GM18502 (cell line): ENCODE measurements at regions not wholly inside any gene's neighbourhood (a gene's known extent, or its start where the extent isn't known, plus 50 kb on each side); places are given as distances from the start of the nearest gene placed in this dataset.

Experiments used
- ATAC-seq: cut with Tn5 transposase; IDR thresholded peaks from one replicate; pipeline ENCODE4 v1.9.1; 2021; ENCODE audit warnings: mild to moderate bottlenecking; ENCODE audit not compliant: unreplicated experiment, poor library complexity

- no peak for ATAC-seq
These were observed 169.1 kb downstream of the CSNK1G3 start for GRCh38 chr5:123681061-123681460.

- no peak for ATAC-seq
These were observed 161.1 kb downstream of the CSNK1G3 start for GRCh38 chr5:123673107-123673506.

GRCh38 chr5:123671711-123672456 is 159.9 kb downstream of the CSNK1G3 start:
- ATAC-seq: no peak

GRCh38 chr5:123671042-123671441 is 159.1 kb downstream of the CSNK1G3 start:
- ATAC-seq: peak; percentile 46
